Dedifferentiated amniotic fluid mesenchymal stem cell (primary cell): ENCODE measurements at regions not wholly inside any gene's neighbourhood (a gene's known extent, or its start where the extent isn't known, plus 50 kb on each side); places are given as distances from the start of the nearest gene placed in this dataset.
"Not testable (repeated sequence)": the region's sequence is repeated elsewhere in the genome, so short reads cannot be mapped to it uniquely, and the experiment has no call there.

Source experiments
- DNase-seq: peaks from one replicate; pipeline ENCODE4 v3.0.0-alpha.2; 2016; ENCODE audit errors: extremely low spot score

GRCh38 chr11:92425127-92425526 lies 200.5 kb downstream of the FAT3 start:
- no peak for DNase-seq

DNA sequence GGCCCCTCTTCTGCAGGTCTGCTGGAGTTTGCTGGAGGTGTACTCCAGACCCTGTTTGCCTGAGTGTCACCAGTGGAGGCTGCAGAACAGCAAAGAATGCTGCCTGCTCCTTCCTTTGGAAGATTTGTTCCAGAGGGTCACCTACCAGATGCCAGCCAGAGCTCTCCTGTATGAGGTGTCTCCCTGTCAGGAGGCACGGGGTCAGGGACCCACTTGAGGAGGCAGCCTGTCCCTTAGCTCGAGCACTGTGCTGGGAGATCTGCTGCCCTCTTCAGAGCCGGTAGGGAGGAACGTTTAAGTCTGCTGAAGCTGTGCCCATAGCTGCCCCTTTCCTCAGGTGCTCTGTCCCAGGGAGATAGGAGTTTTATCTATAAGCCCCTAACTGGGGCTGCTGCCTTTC lies 207.9 kb downstream of the FAT3 start:
- no peak for DNase-seq

- DNase-seq: no peak
Observed at GRCh38 chr11:92436034-92436920, 211.7 kb downstream of the FAT3 start.

DNA sequence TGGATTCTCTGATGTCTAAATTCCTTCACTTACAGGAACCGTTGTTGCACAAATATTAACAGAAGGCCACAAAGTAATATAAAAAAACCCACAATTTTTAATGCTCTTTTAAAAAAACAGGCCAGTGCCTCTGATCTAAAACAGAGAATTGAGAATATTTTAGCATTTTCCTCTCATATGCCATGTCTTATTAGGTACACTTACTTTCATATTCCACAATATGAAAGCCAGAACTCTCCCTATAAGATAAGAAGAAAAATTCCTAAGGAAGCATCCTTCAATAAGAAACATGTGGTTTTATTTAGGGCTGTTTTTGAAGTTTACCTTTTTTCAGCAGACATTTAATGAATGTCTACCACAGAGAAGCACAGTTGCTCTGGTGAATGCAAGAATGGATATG lies 214.5 kb downstream of the FAT3 start:
- DNase-seq: no peak

- DNase-seq: no peak
Observed at GRCh38 chr11:92440701-92441442, 216.3 kb downstream of the FAT3 start.

- DNase-seq: no peak
Observed at GRCh38 chr11:92441443-92441726, 216.8 kb downstream of the FAT3 start.

GRCh38 chr11:92443199-92443598 lies 218.6 kb downstream of the FAT3 start:
- DNase-seq: no peak

DNA sequence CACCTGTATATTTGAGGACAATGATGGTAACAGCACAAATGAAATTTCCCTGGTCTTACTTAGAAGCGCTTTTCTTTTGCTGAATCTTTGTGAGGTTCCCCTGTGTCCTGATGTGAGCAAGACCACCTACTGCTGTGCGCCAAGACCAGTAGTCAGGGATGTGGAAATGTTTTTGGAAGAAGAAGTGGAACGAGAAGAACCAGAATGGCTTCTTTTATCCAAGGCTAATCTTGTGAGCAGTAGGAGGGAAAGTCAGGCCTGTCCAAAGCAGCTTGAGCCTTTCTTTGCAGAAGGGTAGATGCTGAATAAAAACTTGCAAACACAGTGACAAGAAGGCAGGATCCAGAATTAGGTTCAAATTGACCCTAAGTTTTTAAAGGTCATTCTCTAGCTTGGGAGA lies 223.0 kb downstream of the FAT3 start:
- no peak for DNase-seq

GRCh38 chr11:92449222-92449621 lies 224.6 kb downstream of the FAT3 start:
- DNase-seq: no peak

DNA sequence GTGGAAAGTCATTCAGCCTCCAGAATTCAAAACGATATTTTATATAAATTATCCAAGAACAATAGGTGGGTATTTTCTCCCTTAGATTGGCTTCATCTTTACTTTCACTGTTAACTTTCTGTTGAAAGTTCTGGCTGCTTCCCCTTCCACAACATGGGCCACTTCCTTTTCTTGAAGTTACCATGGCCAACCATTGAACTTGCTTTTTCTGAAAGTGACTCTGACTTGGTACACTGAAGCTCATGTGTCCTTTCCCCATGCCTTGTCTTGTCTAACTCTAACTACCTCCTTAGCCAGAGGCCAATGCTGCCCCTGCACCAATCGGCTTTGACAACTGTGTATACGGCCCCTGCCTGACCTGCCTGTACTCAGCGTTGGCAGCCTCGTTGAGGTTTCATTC lies 225.2 kb downstream of the FAT3 start:
- no peak for DNase-seq

- no peak for DNase-seq
Observed at GRCh38 chr11:92451063-92451462, 226.4 kb downstream of the FAT3 start.

DNA sequence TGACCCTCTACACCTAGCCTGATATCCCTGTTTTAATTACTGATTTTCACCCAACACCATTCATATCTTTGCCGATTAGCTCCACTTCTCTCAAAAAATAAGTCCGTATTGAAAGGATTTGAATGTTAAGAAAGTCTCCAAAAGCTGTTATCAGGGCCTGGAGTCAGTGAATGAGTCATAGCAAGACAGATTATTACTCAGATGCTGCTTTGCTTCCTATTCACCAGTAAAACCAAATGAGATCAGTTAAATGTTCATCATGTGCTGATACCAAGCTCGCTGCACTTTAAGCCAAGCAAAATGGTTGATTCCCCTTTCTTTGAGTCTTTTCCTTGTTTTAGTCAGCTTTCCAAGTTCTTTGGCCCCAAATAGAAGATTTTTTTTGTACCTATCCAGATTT lies 228.4 kb downstream of the FAT3 start:
- DNase-seq: no peak

- DNase-seq: no peak
Observed at GRCh38 chr11:92455210-92455790, 230.7 kb downstream of the FAT3 start.

- no peak for DNase-seq
Observed at GRCh38 chr11:92457250-92457649, 232.6 kb downstream of the FAT3 start.

- DNase-seq: no peak
Observed at GRCh38 chr11:92458486-92458885, 233.9 kb downstream of the FAT3 start.

DNA sequence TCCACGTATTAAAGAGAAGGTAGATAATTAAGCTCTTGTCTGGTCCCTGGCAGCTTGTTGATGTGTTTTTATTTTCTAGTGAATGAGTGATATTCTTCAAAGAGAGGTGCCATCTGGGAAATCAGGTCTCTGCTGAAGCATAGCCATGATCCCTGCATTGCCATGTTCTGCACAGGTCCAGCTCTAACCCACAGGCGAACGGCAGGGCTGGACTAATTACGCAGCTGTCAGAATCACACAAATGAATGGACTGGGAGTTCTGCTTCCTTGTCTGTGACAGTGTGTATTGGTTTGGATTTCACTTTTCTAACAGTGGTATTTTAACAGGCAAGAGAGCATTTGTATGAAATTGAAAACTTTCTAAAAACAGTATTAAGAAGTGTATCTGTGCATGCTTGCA lies 235.6 kb downstream of the FAT3 start:
- DNase-seq: no peak

- DNase-seq: no peak
Observed at GRCh38 chr11:92461447-92461846, 236.8 kb downstream of the FAT3 start.

- no peak for DNase-seq
Observed at GRCh38 chr11:92462821-92463220, 238.2 kb downstream of the FAT3 start.

- DNase-seq: no peak
Observed at GRCh38 chr11:92464822-92465221, 240.2 kb downstream of the FAT3 start.

DNA sequence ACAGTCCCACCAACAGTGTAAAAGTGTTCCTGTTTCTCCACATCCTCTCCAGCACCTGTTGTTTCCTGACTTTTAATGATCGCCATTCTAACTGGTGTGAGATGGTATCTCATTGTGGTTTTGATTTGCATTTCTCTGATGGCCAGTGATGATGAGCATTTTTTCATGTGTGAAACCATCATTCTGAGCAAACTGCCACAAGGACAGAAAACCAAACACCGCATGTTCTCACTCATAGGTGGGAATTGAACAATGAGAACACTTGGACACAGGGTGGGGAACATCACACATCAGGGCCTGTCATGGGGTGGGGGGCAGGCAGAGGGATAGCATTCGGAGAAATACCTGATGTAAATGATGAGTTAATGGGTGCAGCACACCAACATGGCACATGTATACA lies 240.8 kb downstream of the FAT3 start:
- not testable (repeated sequence) for DNase-seq

- no peak for DNase-seq
Observed at GRCh38 chr11:92473736-92474135, 249.1 kb downstream of the FAT3 start.

- no peak for DNase-seq
Observed at GRCh38 chr11:92475316-92475715, 250.7 kb downstream of the FAT3 start.

DNA sequence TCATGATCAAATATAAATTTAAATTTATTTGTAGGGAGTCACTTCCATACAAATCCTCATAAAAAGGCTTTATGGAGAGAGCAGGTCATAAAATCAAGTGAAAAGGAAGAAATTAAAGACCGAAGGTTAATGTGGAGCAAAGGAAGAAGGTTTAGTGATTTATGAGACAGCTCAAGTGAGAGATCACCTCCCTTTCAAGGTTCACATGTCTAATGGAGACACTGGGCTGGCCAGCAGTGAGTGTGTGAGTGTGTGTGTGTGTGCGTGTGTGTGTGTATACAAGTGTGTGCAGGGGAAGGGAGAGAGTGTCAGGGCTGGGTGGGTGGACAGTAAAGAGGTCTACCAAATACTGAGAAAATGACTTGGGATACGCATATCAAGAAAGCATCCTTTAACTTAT lies 251.2 kb downstream of the FAT3 start:
- no peak for DNase-seq
